Vagina (tissue), 2 donors: ENCODE measurements at regions not wholly inside any gene's neighbourhood (a gene's known extent, or its start where the extent isn't known, plus 50 kb on each side); places are given as distances from the start of the nearest gene placed in this dataset.

Experiments
- DNase-seq, 2 donors: peaks; one replicate each; pipeline ENCODE4 v3.0.0-alpha.2; 2017; ENCODE audit errors: extremely low spot score in 2 of 2
- H3K27ac ChIP-seq: fragments of 200-600 bp; sonication (generic); one replicate; pipeline ENCODE4 v1.5.1; 2019
- H3K27me3 ChIP-seq: fragments of 200-600 bp; sonication (generic); one replicate; pipeline ENCODE4 v1.5.1; 2019
- H3K36me3 ChIP-seq, 2 donors: fragments of 200-600 bp; sonication (generic); one replicate each; pipeline ENCODE4 v1.5.1; 2017 to 2019
- H3K4me1 ChIP-seq: fragments of 200-600 bp; sonication (generic); one replicate; pipeline ENCODE4 v1.5.1; 2019
- H3K4me3 ChIP-seq, 2 donors: fragments of 200-600 bp; sonication (generic); 1 replicate in 1 of 2; 2 replicates in 1 of 2; pipeline ENCODE4 v1.5.1; 2016 to 2019
- H3K9me3 ChIP-seq: fragments of 200-600 bp; sonication (generic); one replicate; pipeline ENCODE4 v1.5.1; 2019
- CTCF ChIP-seq, 3 experiments: fragments of 450-650 bp in 2 of 3; fragments of 200-600 bp in 1 of 3; sonication (generic) in 1 of 3; IDR thresholded peaks; one replicate each; pipeline ENCODE4 v1.5.1; 2017 to 2019; ENCODE audit warnings: antibody characterized with exemption in 3 of 3, mild to moderate bottlenecking in 2 of 3, moderate library complexity in 2 of 3
- POLR2A ChIP-seq, 2 donors: fragments of 450-650 bp; IDR thresholded peaks; one replicate each; pipeline ENCODE4 v1.6.1; 2017; ENCODE audit warnings: antibody characterized with exemption in 2 of 2, mild to moderate bottlenecking in 2 of 2, moderate library complexity in 2 of 2
- POLR2AphosphoS5 ChIP-seq, 2 donors: sonication (generic); formaldehyde crosslinking; IDR thresholded peaks; one replicate each; pipeline ENCODE4 v1.9.0; 2017; ENCODE audit warnings: antibody characterized with exemption in 2 of 2, mild to moderate bottlenecking in 2 of 2, low read depth in 1 of 2; ENCODE audit not compliant: insufficient read depth in 1 of 2
- intact Hi-C: fragments of 100-400 bp; cut with DNase I; formaldehyde crosslinking; loops from one replicate; pipeline ENCODE4 v1.15.1; 2023

GRCh38 chr2:239806276-239806675 is 218.9 kb downstream of the NDUFA10 start:
- no peak overlapping the region for H3K27ac ChIP-seq
- DNase-seq, result peak; percentile 64 to 82
- intact Hi-C loops, result no loop called here
- no peak for TF ChIP-seq POLR2A (IDR thresholded peaks at IDR 0.05)
- TF ChIP-seq POLR2AphosphoS5 (IDR thresholded peaks at IDR 0.05; ENCODE audit: insufficient read depth in 1 of 2, low read depth in 1 of 2), result no peak
- TF ChIP-seq CTCF (IDR thresholded peaks at IDR 0.05), result no peak
- H3K36me3 ChIP-seq, result no peaks in the 10 kb centered on the region
- no peak overlapping the region for H3K4me3 ChIP-seq
- H3K27me3 ChIP-seq, result no peaks in the 10 kb centered on the region
- no peaks in the 10 kb centered on the region for H3K4me1 ChIP-seq
- H3K9me3 ChIP-seq, result no peaks in the 10 kb centered on the region

- Histone ChIP-seq H3K36me3 (no peaks in the 10 kb centered on the region), H3K9me3 (no peaks in the 10 kb centered on the region), H3K4me3 (no peak overlapping the region), H3K27me3 (no peaks in the 10 kb centered on the region), H3K4me1 (no peaks in the 10 kb centered on the region), H3K27ac (no peak overlapping the region)
- intact Hi-C loops, result no loop called here
- TF ChIP-seq POLR2A (IDR thresholded peaks at IDR 0.05), result no peak
- no peak for TF ChIP-seq POLR2AphosphoS5 (IDR thresholded peaks at IDR 0.05; ENCODE audit: insufficient read depth in 1 of 2, low read depth in 1 of 2)
- TF ChIP-seq CTCF (IDR thresholded peaks at IDR 0.05), result no peak
- peak; percentile 58 to 62 for DNase-seq
Observed at GRCh38 chr2:239805414-239805813, 219.7 kb downstream of the NDUFA10 start.

- H3K27ac ChIP-seq, result no peak overlapping the region
- H3K4me1 ChIP-seq, result no peaks in the 10 kb centered on the region
- no peak overlapping the region for H3K4me3 ChIP-seq
- no peak for DNase-seq
- H3K36me3 ChIP-seq, result no peaks in the 10 kb centered on the region
- no peaks in the 10 kb centered on the region for H3K9me3 ChIP-seq
- no peak for TF ChIP-seq POLR2AphosphoS5 (IDR thresholded peaks at IDR 0.05; ENCODE audit: insufficient read depth in 1 of 2, low read depth in 1 of 2)
- TF ChIP-seq POLR2A (IDR thresholded peaks at IDR 0.05), result no peak
- TF ChIP-seq CTCF (IDR thresholded peaks at IDR 0.05), result no peak
- intact Hi-C loops, result no loop called here
- no peaks in the 10 kb centered on the region for H3K27me3 ChIP-seq
Observed at GRCh38 chr2:239805043-239805329, 220.2 kb downstream of the NDUFA10 start.

- Histone ChIP-seq H3K27ac (no peak overlapping the region), H3K9me3 (no peaks in the 10 kb centered on the region), H3K36me3 (no peaks in the 10 kb centered on the region), H3K4me1 (no peaks in the 10 kb centered on the region), H3K4me3 (no peak overlapping the region), H3K27me3 (no peaks in the 10 kb centered on the region)
- TF ChIP-seq POLR2AphosphoS5 (IDR thresholded peaks at IDR 0.05; ENCODE audit: insufficient read depth in 1 of 2, low read depth in 1 of 2), result no peak
- no peak for TF ChIP-seq CTCF (IDR thresholded peaks at IDR 0.05)
- intact Hi-C loops, result no loop called here
- DNase-seq, result peak; percentile 62 to 89
Observed at GRCh38 chr2:239804161-239805042, 220.7 kb downstream of the NDUFA10 start.

- no peak overlapping the region for H3K4me3 ChIP-seq
- TF ChIP-seq POLR2A (IDR thresholded peaks at IDR 0.05) (no peak), POLR2AphosphoS5 (IDR thresholded peaks at IDR 0.05; ENCODE audit: insufficient read depth in 1 of 2, low read depth in 1 of 2) (no peak), CTCF (IDR thresholded peaks at IDR 0.05) (no peak)
- H3K9me3 ChIP-seq, result no peaks in the 10 kb centered on the region
- no peaks in the 10 kb centered on the region for H3K4me1 ChIP-seq
- H3K27me3 ChIP-seq, result no peaks in the 10 kb centered on the region
- intact Hi-C loops, result no loop called here
- peak in 1 of 2 donors; percentile 58 for DNase-seq
- H3K27ac ChIP-seq, result no peak overlapping the region
- H3K36me3 ChIP-seq, result no peaks in the 10 kb centered on the region
Observed at GRCh38 chr2:239803766-239804115, 221.4 kb downstream of the NDUFA10 start.
